NOMO-1 treated with DMSO at 0.1 percent for 48 hours (cell line): ENCODE measurements at regions not wholly inside any gene's neighbourhood (a gene's known extent, or its start where the extent isn't known, plus 50 kb on each side); places are given as distances from the start of the nearest gene placed in this dataset.

ENCODE experiments used
- DNase-seq: peaks from one replicate; lab custom pipeline; 2025; ENCODE audit not compliant: unreplicated experiment; lab: John Stamatoyannopoulos, UW

DNA sequence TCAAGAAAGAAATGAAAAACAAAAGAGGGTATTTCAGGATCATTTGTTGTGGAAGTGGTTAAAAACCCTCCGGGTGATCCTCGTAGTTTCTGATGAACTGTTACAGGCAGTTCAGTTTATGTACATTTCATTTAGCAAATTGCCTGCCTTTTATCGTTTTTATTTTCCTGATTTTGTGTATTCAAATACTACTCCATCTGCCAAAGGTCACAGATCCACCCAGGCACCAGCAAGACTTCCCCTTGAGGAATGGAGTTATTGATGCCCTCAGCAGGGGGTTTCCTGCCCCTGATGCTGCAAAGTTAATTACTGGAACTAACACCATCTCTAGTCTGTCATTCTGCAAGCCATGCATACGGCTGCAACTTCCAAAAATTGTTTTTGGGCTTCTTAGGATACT, 641.9 kb downstream of the SLC4A3 start:
- no peak for DNase-seq

DNA sequence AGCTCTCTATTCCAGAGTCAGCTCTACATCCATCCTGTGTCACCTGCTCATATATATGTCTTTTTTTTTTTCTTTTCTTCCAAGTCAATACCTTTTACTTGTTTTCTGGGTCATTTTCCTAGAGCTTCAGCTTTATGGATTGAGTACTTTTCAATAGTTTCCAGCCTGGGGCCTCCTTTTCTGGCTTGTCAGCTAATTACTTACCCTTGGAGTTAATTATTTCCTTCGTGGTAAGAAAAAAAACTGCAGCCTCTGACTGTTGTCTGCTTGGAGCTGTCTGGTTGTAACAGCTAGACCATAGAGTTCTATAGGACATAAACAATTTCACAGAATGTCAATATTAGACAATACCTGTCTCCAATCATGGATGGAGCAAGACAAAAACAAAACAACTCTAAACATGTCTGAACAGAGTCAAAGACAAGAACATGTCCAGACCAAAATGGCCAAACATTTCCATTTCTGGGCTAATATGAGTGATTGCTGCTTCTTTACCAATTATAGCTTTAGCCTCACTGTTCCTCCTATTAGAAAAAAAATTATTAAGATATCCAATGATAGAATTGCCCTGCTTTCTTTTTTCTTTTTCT, 643.1 kb downstream of the SLC4A3 start:
- DNase-seq: no peak

- no peak for DNase-seq
These were observed 645.2 kb downstream of the SLC4A3 start for GRCh38 chr2:220272656-220273055.

DNA sequence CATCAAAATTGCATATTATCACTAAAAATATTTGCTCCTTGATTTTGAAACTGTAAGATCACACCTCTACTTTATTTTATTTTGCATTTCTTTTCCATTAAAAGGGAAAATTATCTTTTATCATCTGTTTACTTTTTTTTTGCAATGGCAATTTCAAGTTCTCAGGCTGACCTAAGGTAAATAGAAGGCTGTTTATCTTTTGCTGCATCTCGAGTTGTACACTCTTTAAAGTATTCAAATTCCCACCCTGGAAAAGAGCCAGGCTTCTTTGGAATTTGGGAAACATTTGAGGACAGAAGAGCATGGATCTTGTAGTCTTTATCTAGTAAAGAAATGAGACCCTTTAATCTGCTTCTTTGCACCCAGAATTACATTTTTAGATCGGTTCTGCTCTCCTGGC, 645.7 kb downstream of the SLC4A3 start:
- no peak for DNase-seq

- DNase-seq: no peak
These were observed 648.0 kb downstream of the SLC4A3 start for GRCh38 chr2:220275454-220275853.

DNA sequence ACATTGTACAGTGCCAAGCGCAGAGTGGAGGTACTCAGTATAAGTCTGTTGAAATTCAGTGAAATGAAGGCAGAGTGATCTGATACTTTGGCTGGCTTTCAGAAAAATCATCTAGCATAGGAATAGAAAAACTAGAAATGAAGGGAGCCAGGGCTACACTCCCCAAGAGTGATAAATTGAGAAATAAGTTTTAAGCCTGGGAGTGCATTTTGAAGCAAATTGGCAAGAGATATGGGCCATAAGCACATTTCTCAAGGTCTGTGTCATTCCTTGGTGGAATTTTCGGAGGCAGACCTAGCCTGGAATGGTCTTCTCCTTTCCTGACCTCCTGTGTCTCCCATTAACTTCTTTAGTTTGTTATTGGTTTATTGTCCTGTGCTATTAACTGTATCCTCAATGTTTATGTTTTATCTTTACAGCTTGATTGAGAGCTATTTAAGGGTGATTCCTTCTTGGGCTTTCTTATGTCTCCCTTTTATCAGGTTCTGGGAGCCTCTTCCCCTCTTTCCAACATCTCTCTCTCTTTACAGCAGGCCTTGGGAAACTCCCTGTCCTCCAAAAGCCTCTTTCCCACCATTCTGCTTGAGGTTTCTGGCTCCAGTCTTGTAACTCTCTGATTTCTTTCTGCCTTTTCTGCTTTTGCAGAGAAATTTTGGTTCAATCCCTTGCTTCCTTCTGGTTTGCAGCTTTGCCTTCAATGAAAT, 649.5 kb downstream of the SLC4A3 start:
- DNase-seq: no peak

DNA sequence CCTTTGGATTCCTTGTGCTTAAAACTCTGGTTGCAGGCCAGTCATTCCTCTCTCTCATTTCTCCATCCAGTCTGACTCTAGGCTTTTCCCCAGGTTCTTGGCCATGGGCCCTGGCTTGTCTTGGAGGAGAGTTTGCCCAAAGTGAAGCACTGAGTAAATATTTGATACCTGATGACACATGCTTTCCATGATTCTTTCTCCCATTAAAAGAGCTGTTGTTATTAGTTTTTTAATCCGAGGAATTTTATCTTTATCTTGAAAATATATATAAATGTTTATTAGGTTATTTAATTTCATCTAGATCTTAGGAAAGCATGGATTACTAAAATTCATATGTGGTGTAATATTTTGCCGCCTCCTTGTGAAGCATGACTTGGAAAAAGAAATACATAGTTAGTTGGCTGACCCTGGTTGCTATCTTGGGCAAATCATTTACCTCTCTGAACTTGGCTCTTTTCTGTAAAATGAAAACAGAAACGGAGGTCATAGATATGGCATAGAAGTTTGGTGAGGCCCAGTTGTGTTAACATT, 650.1 kb downstream of the SLC4A3 start:
- DNase-seq: no peak

- no peak for DNase-seq
These were observed 650.6 kb downstream of the SLC4A3 start for GRCh38 chr2:220278022-220278421.

DNA sequence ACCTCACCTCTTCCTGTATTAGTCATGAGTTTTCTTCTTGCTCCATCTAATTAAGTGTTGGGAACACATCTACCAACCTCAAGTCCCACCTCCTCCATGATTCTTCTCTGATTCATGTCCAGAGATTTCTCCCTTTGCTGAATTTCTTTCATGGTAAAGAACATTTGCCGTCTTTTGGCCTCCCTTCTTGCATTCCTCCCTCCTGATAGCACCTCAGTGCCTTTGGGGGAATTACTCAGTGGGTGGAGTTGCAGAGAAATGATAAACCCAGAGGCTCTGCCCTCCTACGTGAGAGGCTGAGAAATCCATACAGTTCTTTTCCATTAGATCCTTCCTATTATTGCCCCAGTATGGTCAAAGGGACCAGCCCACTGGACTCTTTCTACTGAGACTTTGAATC, 651.9 kb downstream of the SLC4A3 start:
- DNase-seq: no peak

GRCh38 chr2:220279840-220280239, 652.4 kb downstream of the SLC4A3 start:
- DNase-seq: no peak

DNA sequence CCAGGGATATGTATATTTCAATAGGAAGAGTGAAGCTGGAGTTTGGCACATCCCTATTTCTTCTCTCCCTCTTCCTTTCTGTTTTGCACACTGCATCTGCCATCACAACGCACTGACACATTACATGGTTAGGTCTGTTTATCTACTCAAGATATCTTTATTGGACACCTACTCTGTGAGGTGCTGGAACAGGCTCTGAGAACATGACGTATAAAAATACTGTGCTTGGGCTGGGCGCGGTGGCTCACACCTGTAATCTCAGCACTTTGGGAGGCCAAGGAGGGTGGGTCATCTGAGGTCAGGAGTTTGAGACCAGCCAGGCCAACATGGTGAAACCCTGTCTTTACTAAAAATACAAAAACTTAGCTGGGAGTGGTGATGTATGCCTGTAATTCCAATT, 653.3 kb downstream of the SLC4A3 start:
- DNase-seq: no peak

DNA sequence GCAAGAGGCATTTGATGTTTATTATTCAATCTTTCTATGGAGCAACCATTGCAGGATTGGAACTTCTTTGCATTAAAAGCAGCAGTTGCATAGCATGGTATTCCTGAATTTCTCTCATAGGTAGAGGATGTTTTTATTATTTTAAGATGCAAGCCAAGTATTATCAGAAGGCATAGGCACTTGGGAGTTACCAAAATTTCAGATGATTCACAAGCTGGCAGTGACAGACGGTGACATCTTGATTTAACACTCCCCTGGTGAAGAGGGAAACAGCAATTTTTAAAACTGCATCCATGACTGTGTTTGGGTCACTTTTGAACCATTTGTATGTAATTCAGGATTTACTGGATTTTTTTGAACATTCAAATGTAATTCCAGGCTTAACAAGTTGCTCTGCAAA, 654.3 kb downstream of the SLC4A3 start:
- DNase-seq: no peak

DNA sequence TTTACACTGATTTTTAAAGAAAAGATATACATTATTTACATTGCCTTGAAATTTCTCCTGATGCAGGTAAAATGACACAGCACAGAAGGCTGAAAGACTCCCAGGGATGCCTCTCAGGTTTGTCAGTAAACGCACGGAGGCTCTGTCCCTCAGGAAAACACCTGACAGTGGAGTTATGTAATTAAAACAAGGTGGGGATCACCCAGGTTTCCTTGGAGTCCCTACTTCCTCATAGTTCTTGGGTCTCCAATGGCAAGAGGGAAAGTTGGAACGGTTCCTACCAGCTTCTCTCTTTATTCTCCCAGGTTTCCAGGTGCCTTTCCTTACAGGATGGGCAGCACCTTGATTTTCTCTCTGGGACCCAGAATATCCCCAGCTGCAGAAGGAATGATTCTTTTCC, 654.8 kb downstream of the SLC4A3 start:
- DNase-seq: no peak

- no peak for DNase-seq
These were observed 666.5 kb downstream of the SLC4A3 start for GRCh38 chr2:220293966-220294365.

DNA sequence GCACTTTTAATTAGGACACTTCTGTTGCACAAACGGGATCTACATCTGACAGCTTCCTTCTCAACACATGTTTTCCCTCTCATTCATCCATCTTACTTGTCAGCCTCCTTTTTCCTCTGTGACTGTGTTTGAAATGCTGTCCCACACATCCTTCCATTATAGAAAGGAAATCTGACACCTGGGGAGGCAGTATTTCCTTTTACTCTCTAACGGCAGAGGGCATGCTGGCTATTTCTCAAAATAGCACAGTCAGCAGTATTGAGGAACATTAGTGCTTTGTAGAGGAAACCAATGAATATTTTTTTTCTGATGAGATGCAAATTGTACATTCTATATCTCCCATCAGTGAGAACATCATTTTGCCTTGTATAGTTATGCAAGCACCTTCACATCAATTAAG, 668.7 kb downstream of the SLC4A3 start:
- no peak for DNase-seq

DNA sequence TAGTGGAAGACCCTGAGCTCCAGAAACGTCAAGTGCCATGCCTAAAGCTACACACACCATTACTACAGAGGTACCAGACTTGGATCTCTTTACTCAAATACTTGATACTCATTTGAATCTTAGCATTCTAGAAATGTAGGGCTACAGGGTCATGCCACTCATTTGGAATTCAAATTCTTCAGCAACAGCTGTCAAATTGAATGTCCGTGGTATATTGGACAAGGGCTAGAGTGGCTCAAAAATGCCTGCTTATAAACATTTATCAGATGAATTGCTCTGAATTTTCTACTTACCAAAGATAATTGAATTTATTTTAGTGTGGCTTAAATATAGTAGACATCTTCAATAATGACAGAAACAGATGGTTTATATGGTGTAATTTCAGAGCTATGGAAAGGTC, 669.7 kb downstream of the SLC4A3 start:
- DNase-seq: no peak

DNA sequence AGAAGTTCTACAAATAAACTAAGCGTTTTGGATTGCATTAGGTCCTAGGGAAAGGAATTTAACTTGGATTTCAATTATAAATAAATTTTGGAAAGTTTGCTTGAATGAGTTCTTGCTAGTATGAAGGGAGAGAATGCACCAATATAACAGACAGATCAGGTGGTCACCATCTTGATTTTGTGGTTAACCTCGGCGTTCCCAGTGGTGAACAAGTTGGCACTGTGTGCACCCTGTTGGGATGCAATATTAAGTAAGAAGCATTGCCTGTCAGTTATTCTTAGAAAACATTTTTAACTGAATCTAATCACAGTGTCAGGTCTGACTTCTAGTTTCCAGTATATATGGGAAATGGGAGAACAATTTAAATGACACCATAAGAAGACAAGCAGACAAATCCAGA, 673.4 kb downstream of the SLC4A3 start:
- DNase-seq: no peak

- DNase-seq: no peak
These were observed 675.3 kb downstream of the SLC4A3 start for GRCh38 chr2:220302756-220303155.

- no peak for DNase-seq
These were observed 681.8 kb downstream of the SLC4A3 start for GRCh38 chr2:220309215-220309614.

- no peak for DNase-seq
These were observed 683.0 kb downstream of the SLC4A3 start for GRCh38 chr2:220310451-220310861.

DNA sequence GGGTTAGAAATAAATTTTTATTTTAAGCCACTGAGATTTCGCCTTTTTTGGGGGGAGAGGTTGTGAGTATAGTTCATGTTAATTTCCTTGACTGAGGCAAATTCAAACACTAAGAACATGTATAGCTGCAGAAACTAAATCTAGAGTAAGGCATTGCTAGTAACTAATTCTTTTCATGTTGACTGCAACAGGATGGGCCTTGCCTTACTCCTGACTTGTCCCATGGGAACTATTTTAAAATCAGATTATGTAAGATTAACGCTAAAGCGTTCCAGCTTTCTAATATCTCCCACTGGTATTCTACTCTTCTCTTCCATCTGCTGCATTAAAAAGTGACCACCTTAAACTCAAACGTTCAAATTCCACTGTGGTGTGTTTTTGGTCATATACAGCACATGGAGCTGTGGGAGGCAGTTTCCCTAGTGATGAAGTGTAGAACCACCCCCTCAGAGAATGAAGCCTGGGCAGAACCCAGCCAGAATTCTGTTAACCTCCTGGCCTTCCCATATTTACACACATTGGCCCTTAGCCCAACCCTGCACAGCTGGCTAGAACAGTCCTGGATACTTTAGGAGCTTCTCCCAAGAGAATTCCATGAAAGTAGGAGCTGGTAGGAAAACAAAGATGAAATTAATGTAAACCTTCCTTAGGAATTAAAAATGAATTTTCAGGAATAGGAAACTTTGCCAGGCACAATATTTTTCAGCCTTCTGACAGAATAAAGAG, 687.8 kb downstream of the SLC4A3 start:
- no peak for DNase-seq

GRCh38 chr2:220318037-220318436, 690.6 kb downstream of the SLC4A3 start:
- no peak for DNase-seq
